IMR-90 (cell line): ENCODE measurements at regions not wholly inside any gene's neighbourhood (a gene's known extent, or its start where the extent isn't known, plus 50 kb on each side); places are given as distances from the start of the nearest gene placed in this dataset.

ENCODE experiments used
- ATAC-seq: fragments of 200-7000 bp; cut with Tn5 transposase; 2 replicates; pipeline ENCODE4 v1.9.1; 2020; ENCODE audit warnings: low read depth, mild to moderate bottlenecking, moderate library complexity
- BruUV-seq: library from RNA; stranded (reverse); fragments of 400-500 nt; replicated peaks from 2 replicates; lab custom pipeline; 2021; lab: Mats Ljungman, UMichigan
- CTCF ChIA-PET: fragments of 300-600 bp; formaldehyde crosslinking; extraction: SDS; loops from one replicate; lab custom pipeline; 2021; ENCODE audit warnings: antibody characterized with exemption; lab: Yijun Ruan, JAX
- POLR2A ChIA-PET: fragments of 300-600 bp; sonication (Branson Sonifier 250); formaldehyde crosslinking; loops from one replicate; lab custom pipeline; 2022; ENCODE audit warnings: antibody characterized with exemption; ENCODE audit not compliant: unreplicated experiment; lab: Charles Lee
- DNase-seq: peaks from one replicate; pipeline ENCODE4 v3.0.0; 2013
- H2AFZ ChIP-seq: replicated peaks from 2 replicates; pipeline ENCODE3; 2013; ENCODE audit warnings: low read length, mild to moderate bottlenecking; ENCODE audit not compliant: poor library complexity
- H2AK5ac ChIP-seq: 2 replicates; pipeline ENCODE4 v1.6.1; 2013; ENCODE audit warnings: low read depth, low read length, inconsistent platforms
- H2AK9ac ChIP-seq: replicated peaks from 2 replicates; pipeline ENCODE3; 2013; ENCODE audit warnings: mild to moderate bottlenecking, low read depth, low read length, moderate library complexity; ENCODE audit not compliant: poor library complexity
- H2BK120ac ChIP-seq: 2 replicates; pipeline ENCODE4 v1.6.1; 2013; ENCODE audit warnings: low read depth, low read length, inconsistent platforms
- H2BK15ac ChIP-seq: 3 replicates; pipeline ENCODE4 v1.6.1; 2013; ENCODE audit warnings: low read depth, low read length, inconsistent platforms
- H2BK20ac ChIP-seq: 2 replicates; pipeline ENCODE4 v1.6.1; 2013; ENCODE audit warnings: low read depth, mild to moderate bottlenecking, inconsistent platforms, low read length, moderate library complexity
- H2BK5ac ChIP-seq: 2 replicates; pipeline ENCODE4 v1.6.1; 2013; ENCODE audit warnings: mild to moderate bottlenecking, low read depth, low read length, inconsistent platforms; ENCODE audit not compliant: poor library complexity, severe bottlenecking
- H3K14ac ChIP-seq: replicated peaks from 2 replicates; pipeline ENCODE4 v1.6.1; 2013; ENCODE audit warnings: low read depth, low read length, inconsistent platforms
- H3K18ac ChIP-seq: 2 replicates; pipeline ENCODE4 v1.6.1; 2013; ENCODE audit warnings: low read depth, low read length, control low read depth
- H3K23ac ChIP-seq: 2 replicates; pipeline ENCODE4 v1.6.1; 2013; ENCODE audit warnings: low read depth, low read length, inconsistent platforms
- H3K27ac ChIP-seq: 2 replicates; pipeline ENCODE4 v1.5.1; 2013; ENCODE audit warnings: mild to moderate bottlenecking, control low read depth, low read length; ENCODE audit not compliant: insufficient read depth
- H3K27me3 ChIP-seq: 2 replicates; pipeline ENCODE4 v1.6.1; 2013; ENCODE audit warnings: low read length; ENCODE audit not compliant: control insufficient read depth, insufficient read depth
- H3K36me3 ChIP-seq: 2 replicates; pipeline ENCODE4 v1.6.1; 2013; ENCODE audit warnings: low read length, mixed read lengths; ENCODE audit not compliant: control insufficient read depth, insufficient read depth
- H3K4ac ChIP-seq: 2 replicates; pipeline ENCODE4 v1.6.1; 2013; ENCODE audit warnings: low read depth, low read length, inconsistent platforms
- H3K4me1 ChIP-seq: 2 replicates; pipeline ENCODE4 v1.6.1; 2013; ENCODE audit warnings: low read length, mixed read lengths; ENCODE audit not compliant: control insufficient read depth, insufficient read depth
- H3K4me2 ChIP-seq: 2 replicates; pipeline ENCODE4 v1.6.1; 2013; ENCODE audit warnings: low read depth, mild to moderate bottlenecking, control low read depth, low read length, moderate library complexity
- H3K4me3 ChIP-seq: 2 replicates; pipeline ENCODE4 v1.5.1; 2013; ENCODE audit warnings: low read depth, mild to moderate bottlenecking, control low read depth, low read length, moderate library complexity; ENCODE audit not compliant: insufficient read depth
- H3K56ac ChIP-seq: 2 replicates; pipeline ENCODE4 v1.6.1; 2013; ENCODE audit warnings: low read length, inconsistent platforms; ENCODE audit not compliant: insufficient read depth; ENCODE audit errors: extremely low read depth
- H3K79me1 ChIP-seq, 2 experiments: 2 replicates each; pipeline ENCODE4 v1.6.1; 2013; ENCODE audit warnings: low read length in 2 of 2, inconsistent platforms in 1 of 2, low read depth in 1 of 2
- H3K9ac ChIP-seq: 2 replicates; pipeline ENCODE4 v1.6.1; 2013; ENCODE audit warnings: low read depth, low read length, control low read depth
- H3K9me1 ChIP-seq: 2 replicates; pipeline ENCODE4 v1.6.1; 2013; ENCODE audit warnings: low read length, inconsistent platforms; ENCODE audit not compliant: insufficient read depth
- H3K9me3 ChIP-seq: 2 replicates; pipeline ENCODE4 v1.6.1; 2013; ENCODE audit warnings: low read length; ENCODE audit not compliant: control insufficient read depth, insufficient read depth
- H4K20me1 ChIP-seq: 2 replicates; pipeline ENCODE4 v1.6.1; 2013; ENCODE audit warnings: low read length, inconsistent platforms; ENCODE audit not compliant: insufficient read depth
- H4K5ac ChIP-seq: 2 replicates; pipeline ENCODE4 v1.6.1; 2013; ENCODE audit warnings: mild to moderate bottlenecking, low read depth, low read length, control low read depth
- H4K8ac ChIP-seq, 2 experiments: 2 replicates each; pipeline ENCODE4 v1.6.1; 2013; ENCODE audit warnings: low read depth in 2 of 2, low read length in 2 of 2, control low read depth in 1 of 2, inconsistent platforms in 1 of 2
- H4K91ac ChIP-seq: 2 replicates; pipeline ENCODE4 v1.6.1; 2013; ENCODE audit warnings: low read depth, low read length, inconsistent platforms; ENCODE audit not compliant: insufficient read depth
- CEBPB ChIP-seq: IDR thresholded peaks from 2 replicates; pipeline ENCODE4 v1.6.1; 2012; ENCODE audit warnings: low read depth, low read length, improper control_type of control experiment
- ELK1 ChIP-seq: fragments of 150-350 bp; IDR thresholded peaks from 2 replicates; pipeline ENCODE4 v1.6.1; 2016; ENCODE audit warnings: low read depth, mild to moderate bottlenecking, low read length, moderate library complexity, borderline replicate concordance
- MAZ ChIP-seq: IDR thresholded peaks from 2 replicates; pipeline ENCODE4 v1.6.1; 2012; ENCODE audit warnings: low read depth, mild to moderate bottlenecking, low read length, improper control_type of control experiment, moderate library complexity, borderline replicate concordance
- USF2 ChIP-seq: fragments of 150-350 bp; IDR thresholded peaks from 2 replicates; pipeline ENCODE4 v1.6.1; 2017; ENCODE audit warnings: mild to moderate bottlenecking, antibody characterized with exemption, low read length, low read depth
- WGBS, 2 experiments: methylation state at CpG; one replicate each; pipeline versions ENCODE4 v1.1.5 to v1.1.7; 2013; ENCODE audit warnings: missing lambda C conversion rate in 2 of 2; ENCODE audit not compliant: insufficient read length in 1 of 2; ENCODE audit errors: extremely low coverage in 2 of 2; 5-methylcytosine and 5-hydroxymethylcytosine counted together
- dilution Hi-C: fragments of 300-500 bp; cut with HindIII; formaldehyde crosslinking; loops from one replicate; pipeline ENCODE4 v1.14.3; 2018; ENCODE audit warnings: low sequenced_read_pairs; ENCODE audit not compliant: unreplicated experiment
- in situ Hi-C: fragments of 300-500 bp; cut with MboI; formaldehyde crosslinking; loops from 3 replicates; pipeline ENCODE4 v1.14.3; 2019; ENCODE audit warnings: low sequenced_read_pairs, inconsistent platforms, mixed read lengths
- intact Hi-C: fragments of 100-400 bp; cut with micrococcal nuclease; formaldehyde crosslinking; loops from 2 replicates; pipeline ENCODE4 v1.10.0; 2022

- no peak overlapping the region for H2AK9ac ChIP-seq
Observed at GRCh38 chr2:44866152-44866551, 75.3 kb upstream of the SIX3 start.

More at GRCh38 chr2:44866152-44866551, 75.3 kb upstream of the SIX3 start:
- no peak overlapping the region for H2BK120ac ChIP-seq
- BruUV-seq: no TSS peak
- dilution Hi-C loops: no loop called here
- in situ Hi-C loops: no loop called here
- H3K9ac ChIP-seq: no peak overlapping the region
- no peaks in the 10 kb centered on the region for H3K9me1 ChIP-seq
- no peaks in the 10 kb centered on the region for H3K4me1 ChIP-seq
- no peaks in the 10 kb centered on the region for H3K9me3 ChIP-seq
- no peak overlapping the region for H2AK5ac ChIP-seq
- H4K8ac ChIP-seq: no peak overlapping the region
- H3K56ac ChIP-seq: no peak overlapping the region
- no peak overlapping the region for H2AFZ ChIP-seq
- H3K36me3 ChIP-seq: no peaks in the 10 kb centered on the region
- no peak overlapping the region for H3K4me2 ChIP-seq
- POLR2A ChIA-PET: no interaction called here
- no peak overlapping the region for H3K4ac ChIP-seq
- no peak overlapping the region for H4K5ac ChIP-seq
- no peak overlapping the region for H3K4me3 ChIP-seq
- TF ChIP-seq CEBPB (peak; percentile 15; the same call in 1 of the 2 replicates), ELK1 (no peak), MAZ (no peak), USF2 (no peak)
- H3K23ac ChIP-seq: no peak overlapping the region
- no CpG with 5 or more reads among the region's 1 CpG for WGBS, 2 experiments
- no peak overlapping the region for H2BK20ac ChIP-seq
- peaks cover 6% of the 10 kb centered on the region for H3K27me3 ChIP-seq
- DNase-seq (no peak), ATAC-seq (no peak)
- H3K27ac ChIP-seq: no peak overlapping the region
- no peak overlapping the region for H4K91ac ChIP-seq
- no peaks in the 10 kb centered on the region for H4K20me1 ChIP-seq
- no peak overlapping the region for H3K14ac ChIP-seq
- H2BK15ac ChIP-seq: no peak overlapping the region
- H3K18ac ChIP-seq: no peak overlapping the region
- intact Hi-C loops: no loop called here
- H2BK5ac ChIP-seq: no peak overlapping the region
- no peaks in the 10 kb centered on the region for H3K79me1 ChIP-seq
- CTCF ChIA-PET: interaction anchor here (1.0 kb wide), 1 partner anchor 10 kb away, joined by 4 read pairs; no protein-coding TSS in a partner anchor
